Stimulated activated naive CD8-positive, alpha-beta T cell treated with anti-CD3 and anti-CD28 coated beads, Interleukin-15, Interleukin-2, amounts not matched to agents 100 U/mL and 50 U/mL, for 24 hours (primary cell): ENCODE measurements at regions not wholly inside any gene's neighbourhood (a gene's known extent, or its start where the extent isn't known, plus 50 kb on each side); places are given as distances from the start of the nearest gene placed in this dataset.
"Not testable (repeated sequence)": the region's sequence is repeated elsewhere in the genome, so short reads cannot be mapped to it uniquely, and the experiment has no call there.

ENCODE experiments used
- ATAC-seq: fragments of 150-1000 bp; cut with Tn5 transposase; one replicate; pipeline ENCODE4 v1.10.0; 2021
- DNase-seq: peaks from one replicate; pipeline ENCODE4 v3.0.0; 2021

DNA sequence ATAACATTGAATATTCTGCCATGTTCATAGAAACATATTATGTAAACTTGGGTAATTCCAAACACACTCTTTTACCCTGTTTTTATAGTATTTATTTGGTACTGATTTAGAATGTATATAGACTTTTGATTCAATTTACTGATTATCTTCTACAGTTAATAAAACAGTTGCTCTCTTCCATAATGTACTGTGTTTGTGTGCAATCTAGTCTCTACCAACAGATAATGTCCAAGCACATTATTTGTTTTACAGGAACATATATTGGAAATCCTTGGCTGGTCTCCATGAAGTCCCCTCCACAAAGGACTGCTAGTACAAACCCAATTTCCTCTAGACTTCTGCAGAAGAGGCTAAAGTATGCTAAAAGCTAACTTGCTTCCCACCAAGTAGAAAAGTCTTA is 386.6 kb downstream of the RND3 start:
- no peak for DNase-seq
- ATAC-seq = no peak

DNA sequence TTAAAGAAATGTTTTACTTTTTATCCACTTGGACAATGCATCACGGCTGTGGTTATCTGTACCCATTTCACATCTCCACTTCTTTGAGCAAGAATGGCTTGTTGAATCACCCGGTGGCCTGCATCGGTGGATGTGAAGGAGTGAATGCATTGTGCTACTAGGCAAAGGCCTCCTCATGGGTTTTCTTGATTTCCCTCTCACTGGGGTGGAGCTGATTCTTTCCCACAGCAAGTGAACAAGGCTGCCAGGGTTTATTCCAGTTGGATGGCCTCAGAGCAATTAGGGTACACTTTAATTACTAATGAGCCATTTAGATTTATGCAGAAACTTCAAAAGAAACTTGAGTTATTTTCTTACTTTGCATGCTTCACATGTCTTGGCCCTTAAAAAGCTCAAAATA is 387.1 kb downstream of the RND3 start:
- DNase-seq (no peak), ATAC-seq (no peak)

DNA sequence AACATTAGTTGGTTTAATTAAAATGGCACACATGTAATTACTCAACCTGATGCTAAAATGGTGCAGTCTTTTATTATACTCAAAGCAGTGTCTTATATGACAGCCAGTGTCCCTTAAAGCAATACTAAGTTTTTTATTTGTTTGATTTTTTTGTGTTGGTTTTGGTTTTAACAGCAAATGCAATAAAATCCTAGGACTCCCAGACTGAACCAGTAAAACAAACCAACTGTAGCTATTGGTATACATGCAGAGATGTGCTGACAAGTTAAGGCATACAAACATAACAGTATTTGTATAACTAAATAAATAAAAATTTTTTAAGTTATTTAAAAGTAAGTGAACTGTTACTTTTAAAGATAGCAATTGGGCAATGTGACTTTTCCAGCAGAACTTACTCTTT is 387.7 kb downstream of the RND3 start:
- no peak for DNase-seq
- ATAC-seq = no peak

DNA sequence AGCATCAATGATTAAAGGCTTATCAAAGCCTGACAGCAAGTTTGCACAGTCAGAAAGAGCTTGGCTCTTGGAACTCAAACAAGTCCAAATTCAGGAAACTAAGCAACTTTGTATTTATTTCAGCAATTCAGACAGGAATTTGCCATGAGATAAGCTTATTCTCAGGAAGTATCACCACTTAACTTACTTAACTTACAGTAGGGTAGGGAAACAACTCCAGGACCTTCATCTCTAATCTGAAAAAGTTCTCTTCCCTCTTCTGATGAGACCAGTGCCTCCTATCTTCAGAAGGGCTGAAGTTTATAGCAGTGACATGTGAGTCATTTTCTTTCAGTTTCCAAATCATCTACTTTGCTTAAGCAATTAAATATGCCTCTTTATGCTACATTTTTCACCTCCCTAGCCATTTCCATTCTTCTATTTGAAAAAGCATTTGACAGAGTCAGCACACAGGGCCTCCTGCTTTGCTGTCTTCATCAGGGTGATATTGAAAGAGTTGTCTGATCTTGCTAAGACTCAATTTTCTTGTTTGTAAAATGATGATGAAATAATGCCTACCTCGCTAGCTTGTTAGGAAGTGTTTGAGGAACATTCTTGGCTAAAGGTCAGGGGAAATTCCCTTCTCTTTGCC is 389.5 kb downstream of the RND3 start:
- no peak for ATAC-seq
- no peak for DNase-seq

DNA sequence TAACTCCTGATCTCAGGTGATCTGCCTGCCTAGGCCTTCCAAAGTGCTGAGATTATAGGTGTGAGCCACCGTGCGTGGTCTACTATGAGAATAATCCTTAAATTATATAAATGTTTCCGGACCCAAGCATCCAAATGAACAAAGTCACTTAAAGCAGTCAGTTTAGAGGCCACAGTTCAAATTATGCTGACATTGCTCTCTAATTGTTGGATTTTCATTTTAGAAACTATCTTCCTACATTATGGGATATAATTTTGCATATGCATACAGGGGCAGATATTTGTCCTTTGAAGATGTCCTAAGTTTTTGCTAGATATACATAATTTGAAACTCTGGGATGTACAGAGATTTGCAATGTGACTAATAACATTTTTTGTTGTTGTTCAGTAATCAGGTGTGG is 390.1 kb downstream of the RND3 start:
- ATAC-seq (no peak), DNase-seq (no peak)

DNA sequence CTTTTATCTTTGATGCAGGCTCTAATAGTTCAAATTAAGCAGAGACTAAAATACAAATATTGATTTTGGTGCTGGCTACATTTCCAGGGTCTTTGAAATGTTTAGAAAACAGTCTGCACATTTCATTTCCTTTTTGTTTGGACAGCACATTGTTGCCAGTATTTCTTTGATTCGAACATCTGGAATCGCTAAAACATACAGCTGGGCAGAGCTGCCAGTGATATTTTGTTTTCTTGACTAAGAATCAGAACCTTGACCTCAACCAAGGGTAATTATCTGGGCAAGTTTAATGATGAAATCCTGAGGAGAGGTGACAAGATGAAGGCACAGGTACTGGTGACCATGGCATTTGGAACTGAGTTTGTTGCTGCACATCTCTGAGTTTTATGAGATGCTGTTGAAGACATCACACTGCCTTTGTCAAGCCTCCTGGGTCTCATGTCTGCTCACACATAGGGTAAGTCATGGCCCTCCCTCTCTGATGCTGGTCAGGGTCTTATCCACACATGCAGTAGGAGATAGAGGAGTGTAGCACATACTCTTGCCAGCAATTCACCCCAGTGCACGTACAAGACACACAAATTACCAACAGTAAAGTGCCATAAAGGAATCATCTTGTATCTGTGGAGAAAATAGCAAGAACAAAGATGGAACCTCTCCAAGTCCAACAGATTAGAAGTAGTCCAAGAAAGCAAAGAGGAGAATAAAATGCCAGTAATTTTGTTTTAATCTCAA is 391.9 kb downstream of the RND3 start:
- DNase-seq (no peak), ATAC-seq (no peak)

DNA sequence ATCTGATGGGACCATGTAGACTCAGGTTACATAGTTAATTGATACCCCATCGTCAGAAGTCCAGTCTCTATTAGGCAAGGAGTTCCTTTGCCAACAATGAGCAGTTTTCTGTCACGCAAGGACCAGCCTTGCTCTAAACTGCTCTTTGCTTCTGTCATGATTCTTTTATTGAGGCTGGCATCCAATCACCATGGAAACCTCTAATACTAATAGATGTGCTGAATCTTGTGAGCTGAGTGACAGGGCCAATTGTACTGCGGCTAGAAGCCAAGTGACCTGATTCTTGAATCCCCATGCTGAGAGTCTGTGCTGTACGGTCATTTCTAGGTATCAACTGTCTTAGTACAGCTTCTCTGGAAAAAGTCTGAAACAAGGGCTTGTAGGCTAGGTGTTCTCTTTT is 395.6 kb downstream of the RND3 start:
- ATAC-seq = no peak
- DNase-seq = no peak

DNA sequence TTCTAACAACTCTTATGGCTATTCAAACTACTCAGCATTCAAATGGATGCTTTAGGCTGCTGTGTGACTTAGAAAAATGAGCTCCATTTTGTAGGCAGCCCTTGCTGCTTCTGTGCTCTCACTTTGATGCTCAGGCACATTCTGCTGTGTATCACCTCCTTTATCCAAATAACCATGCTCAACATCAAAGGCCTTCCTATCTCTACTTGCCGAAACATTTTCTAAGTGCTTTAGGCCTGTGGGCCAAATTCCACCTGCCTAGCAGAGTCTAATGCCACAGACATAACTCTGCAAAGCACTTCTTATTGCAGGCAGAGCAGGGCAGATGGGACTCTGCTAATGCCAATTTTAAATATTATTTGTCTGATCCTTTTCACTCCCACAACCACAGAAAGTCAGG is 397.4 kb downstream of the RND3 start:
- ATAC-seq = no peak
- DNase-seq = no peak

DNA sequence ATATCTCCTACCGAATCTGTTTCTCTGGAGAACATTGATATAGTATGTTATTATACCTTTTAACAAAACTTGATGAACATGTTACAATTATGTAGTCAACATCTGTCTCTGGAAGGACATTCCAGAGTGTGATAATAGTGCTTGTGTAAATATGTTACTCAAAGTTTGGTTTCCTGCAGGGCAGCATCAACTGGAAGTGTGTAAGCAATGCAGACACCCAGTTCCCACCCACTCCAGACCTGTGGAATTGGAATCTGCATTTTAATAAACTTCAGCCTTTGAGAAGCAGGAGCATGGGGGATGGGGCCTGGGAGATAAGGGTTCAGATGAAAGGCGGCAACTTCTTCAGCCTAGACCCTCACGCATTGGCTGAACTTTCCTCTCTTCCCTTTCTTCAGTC is 398.9 kb downstream of the RND3 start:
- no peak for DNase-seq
- no peak for ATAC-seq

DNA sequence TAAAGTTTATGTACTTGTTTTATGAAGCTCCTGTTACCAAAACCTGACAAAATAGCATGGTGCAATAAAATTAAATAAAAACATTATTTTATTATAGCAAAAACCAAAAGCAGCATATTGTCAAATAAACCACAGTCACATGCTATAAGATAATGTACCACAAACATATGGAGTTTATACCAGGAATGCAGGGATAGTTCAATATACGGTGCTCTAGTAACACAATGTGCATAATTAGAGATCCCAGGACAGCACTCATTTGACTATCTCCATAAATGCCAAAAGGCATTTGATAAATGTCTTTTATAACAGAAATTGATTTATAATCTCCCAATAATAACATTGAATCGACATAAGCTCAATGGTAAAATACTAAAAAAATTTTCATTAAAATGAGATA is 402.0 kb downstream of the RND3 start:
- ATAC-seq (no peak), DNase-seq (no peak)

DNA sequence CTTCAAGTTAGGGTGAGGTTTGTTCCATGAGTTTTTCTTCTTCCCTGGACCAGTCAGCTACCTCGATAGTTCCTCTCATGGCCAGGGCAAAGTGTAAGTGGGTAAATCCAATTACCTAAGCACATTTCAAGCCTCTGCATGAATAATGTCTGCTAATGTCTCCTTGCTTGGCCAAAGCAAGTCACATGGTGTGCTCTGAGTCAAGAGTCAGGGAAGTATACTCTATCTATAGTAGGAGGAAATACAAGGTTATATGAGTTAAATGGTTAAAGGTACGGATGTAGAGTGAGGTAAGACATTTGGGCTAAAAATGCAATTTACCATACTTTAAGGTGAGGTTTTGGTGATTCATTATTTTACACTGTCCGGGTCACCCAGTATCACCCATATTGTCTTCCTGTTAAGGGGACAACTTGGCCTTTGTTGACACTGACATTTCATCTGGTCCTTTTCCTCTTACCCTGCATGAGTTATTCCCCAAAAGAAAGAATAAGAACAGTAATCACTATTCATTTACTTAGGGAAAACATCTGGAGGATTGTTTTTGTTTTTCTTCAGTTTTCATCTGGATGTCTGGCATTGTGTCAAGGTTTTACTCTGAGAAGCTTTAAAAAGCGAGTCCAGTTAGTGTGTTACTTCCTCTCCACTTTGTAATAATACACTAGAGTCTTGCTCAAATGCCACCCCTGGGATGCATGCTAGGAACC is 405.5 kb downstream of the RND3 start:
- no peak for DNase-seq
- ATAC-seq = no peak

DNA sequence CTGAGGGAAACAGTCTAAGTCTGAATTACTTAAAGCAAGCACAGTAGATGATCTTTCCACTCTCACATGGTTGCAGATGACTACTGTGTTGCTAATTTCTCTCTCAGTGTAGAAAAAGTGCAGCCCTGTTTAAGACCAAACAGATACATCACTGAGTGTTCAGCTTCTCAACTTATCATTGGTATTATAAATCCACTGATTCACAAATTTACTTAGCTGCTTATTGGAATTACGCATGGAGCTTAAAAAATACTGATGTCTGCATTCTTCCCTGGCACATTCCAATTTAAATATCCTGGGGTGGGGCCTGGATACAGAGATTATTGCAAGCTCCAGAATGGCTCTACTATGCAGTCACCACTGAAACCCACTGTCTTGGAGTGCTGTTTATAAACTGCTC is 411.2 kb downstream of the RND3 start:
- DNase-seq (no peak), ATAC-seq (no peak)

DNA sequence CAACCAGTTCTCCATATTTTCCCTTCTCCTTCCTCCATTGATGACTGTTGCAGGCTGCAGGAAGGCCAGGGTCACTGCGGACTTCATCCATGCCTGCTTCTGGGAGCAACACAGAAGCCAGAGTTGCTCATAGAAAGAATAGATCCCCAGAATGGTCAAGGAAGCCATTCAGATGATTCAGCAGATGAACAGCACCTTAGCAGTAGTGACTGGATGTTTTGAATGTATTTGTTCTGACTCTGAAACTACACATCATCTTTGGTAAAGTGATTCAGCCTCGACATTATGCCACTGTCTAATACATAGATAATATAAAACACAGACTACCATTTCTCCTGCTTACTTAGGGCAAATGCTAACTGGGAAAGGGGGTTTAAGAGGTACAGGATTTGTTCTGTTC is 411.6 kb downstream of the RND3 start:
- no peak for DNase-seq
- ATAC-seq = no peak

DNA sequence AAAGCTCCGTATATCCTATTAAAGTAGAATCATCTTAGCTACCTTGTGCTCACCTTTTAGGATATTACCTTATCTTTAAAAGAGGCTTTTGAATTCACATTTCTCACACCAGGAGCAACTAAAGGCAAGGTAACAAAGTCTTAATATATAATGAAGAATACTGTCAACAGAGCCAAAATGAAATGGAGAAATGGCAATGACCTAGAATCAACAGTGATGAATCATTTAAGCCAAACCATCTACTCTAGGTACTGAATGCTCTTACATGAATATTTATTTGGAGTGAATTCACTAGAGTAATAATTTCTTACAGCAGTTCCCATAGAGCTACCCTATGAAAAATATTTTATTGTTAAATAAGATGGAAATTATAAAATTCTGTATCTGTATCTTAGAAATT is 421.0 kb downstream of the RND3 start:
- ATAC-seq (no peak), DNase-seq (no peak)

DNA sequence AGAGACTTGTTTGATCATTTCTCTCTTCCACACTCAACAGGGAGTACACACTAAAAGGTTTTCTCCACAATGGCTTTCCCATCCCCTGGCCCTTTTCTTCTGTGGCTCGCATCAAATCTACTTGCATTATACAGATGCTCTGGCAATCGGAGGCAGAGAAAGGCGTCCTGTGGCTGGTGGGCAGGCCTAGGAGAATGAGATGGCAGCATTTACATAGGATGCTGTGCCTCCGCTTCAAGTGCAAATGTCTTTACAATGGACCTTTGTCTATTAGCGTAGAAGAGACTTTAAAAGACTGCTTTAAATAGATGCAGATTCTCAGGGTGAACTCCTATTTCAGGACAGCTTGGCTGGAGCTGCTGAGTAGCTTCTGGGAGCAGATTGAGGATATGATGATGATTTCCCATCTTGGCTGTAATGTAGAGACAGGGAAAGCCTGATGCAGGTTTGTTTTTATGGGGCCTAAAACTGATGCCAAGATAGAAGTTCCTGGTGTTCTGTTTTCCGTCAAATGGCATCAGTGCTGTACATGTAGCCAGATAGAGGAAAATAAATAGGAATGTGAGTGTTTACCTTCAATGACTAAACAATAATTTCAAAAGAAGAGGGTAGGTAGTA is 423.4 kb downstream of the RND3 start:
- no peak for DNase-seq
- no peak for ATAC-seq

DNA sequence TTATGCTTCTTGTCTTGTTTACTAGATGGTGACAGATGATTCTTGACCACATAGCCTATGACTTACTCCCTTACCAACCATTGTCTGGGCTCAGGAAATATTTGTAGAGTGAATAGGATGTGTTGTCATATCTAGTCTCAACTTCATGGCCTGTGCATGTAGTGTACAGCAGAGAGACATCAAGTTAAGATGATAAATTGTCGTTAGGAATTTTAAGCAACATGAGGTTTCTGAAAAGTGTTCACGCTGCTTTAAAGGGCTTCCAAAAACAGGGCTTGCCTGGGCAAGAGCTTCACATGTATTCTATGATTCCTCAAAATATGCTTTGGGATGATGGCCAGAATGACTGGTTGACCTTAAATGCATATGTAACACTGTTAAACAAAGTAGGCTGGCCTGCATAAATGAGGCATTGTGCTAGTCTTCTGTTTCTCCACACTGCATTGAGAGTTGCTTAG is 424.0 kb downstream of the RND3 start:
- no peak for DNase-seq
- ATAC-seq = no peak

DNA sequence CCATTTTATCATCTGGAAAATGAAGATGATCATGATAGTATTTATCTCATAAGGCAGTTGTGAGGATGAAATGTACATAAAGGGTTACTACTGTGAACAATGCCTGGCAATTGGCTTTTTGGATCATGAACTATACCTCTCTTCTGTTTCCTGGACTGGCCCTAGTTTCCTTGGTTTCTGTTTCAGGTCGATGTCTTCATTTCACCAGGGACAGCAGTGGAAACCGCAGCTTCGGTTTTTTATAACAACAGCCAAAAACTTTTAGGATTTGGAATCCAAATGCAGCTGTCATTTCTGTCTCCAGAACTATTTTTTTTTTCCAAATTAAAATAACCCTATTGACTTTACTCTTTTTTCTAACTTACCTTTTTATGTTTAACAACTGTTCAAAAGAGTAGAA is 425.1 kb downstream of the RND3 start:
- ATAC-seq (no peak), DNase-seq (no peak)

DNA sequence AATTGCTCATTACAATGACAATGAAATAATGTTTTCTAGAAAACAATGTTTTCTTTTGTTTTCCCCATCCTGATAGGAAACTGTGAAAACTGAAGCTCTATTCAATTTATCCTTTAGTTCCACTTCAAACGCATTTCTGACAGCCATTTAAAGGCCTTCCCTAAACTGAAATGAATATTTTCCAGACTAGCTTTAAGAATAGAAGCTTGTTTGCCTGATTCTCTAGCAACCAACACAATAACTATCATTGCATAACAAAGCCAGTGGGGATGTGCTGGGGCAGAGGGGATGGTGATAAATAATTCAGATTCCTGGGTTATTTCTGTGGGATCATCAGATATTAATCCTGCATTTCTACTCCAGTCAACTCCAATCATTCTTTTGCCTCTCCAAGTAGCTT is 427.1 kb downstream of the RND3 start:
- DNase-seq = no peak
- ATAC-seq = no peak

DNA sequence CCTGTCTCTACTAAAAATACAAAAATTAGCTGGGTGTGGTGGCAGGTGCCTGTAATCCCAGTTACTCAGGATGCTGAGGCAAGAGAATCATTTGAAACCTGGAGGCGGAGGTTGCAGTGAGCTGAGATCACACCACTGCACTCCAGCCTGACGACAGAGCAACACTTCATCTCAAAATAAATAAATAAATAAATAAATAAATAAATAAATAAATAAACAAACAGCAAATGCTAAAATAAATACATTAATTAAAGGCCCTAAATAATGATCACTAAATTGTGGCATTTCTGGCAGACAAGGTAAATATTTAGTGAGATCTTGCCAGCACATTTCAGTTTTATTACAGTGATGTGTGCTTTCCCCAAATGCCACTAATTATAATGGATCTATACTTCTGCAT is 427.8 kb downstream of the RND3 start:
- ATAC-seq, DNase-seq: not testable (repeated sequence)

DNA sequence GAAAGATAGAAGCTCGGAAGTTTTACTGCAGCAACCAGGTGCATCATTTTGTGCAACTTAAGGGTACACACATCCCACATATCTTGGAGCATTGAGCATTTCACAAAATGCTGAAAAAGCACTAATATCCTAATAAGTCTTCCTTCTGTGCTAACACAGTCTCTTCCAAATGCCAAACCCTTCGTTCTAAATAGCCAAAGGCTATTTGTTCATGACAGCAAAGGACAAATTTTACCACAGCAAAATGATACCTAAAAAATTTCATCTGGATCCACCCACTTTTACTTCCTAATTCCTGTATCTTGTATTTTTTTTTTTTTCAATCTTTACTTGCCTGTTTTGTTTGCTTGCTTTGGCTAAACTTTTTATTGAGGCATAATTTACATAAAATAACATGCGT is 435.0 kb downstream of the RND3 start:
- ATAC-seq = no peak
- no peak for DNase-seq

DNA sequence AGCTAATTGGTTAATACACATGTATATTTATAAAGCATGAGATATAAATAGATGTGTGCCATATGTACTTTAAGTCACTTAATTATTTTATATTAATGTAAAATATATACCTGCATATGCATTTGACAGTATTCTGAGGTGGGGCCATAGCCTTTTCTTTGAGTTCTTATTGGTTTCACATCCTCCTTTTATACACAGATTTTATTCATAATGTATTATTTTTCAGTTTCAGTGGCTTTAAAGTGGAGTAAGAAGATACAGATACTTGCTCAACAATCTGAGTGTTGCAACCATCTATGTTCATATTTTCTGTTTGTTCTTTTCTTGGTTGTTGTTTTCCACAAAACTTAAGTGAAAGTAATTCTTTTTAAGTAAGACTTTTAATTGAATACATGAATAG is 436.5 kb downstream of the RND3 start:
- ATAC-seq = no peak
- no peak for DNase-seq

DNA sequence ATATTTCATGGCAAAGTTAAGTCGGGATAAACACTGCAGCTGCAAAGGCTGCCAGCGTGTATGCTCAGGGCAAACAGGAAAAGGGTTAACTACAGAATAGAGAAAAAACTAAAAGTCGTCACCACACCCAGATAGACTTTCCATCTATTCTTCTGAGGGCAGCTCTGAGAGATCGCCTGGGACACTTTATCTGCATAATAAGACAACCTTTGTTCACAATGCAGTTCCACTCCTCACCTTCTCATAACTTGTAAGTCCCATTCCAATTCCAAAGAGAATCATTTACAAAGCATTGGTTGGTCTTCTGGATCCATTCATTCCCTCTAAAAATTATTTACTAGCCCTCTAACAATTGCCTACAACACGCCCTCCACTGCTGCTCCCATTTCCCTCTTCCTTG is 437.4 kb downstream of the RND3 start:
- no peak for ATAC-seq
- no peak for DNase-seq

DNA sequence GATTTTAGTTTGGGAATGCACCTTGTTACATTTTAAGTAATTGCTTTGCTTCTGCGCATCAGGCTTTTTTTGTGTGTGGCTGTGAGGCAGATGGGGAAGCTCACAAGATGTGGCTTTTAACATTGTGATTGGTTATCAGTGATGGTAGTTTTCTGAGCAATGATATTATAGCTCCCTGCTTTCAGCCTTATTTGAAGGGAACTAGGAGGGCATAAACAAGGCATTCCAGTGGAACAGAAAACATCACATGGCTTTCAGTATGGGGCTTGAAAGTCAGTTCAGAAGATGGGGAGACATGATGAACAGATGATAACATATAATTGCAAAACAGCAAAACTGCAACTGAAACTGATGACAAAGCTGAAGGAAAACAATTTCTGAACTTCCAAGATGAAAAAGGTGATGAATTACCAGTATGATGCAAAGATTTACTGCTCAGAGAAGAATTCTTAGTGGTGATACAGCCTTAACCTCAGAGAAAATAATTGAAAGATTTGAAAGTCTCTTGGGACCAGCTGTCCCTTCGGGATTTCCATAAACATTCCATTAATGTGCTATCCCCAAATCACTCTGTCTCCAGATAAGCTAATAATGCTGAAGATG is 439.7 kb downstream of the RND3 start:
- ATAC-seq = no peak
- DNase-seq = no peak
